Hippocampal formation (tissue), 2 donors: ENCODE measurements at regions not wholly inside any gene's neighbourhood (a gene's known extent, or its start where the extent isn't known, plus 50 kb on each side); places are given as distances from the start of the nearest gene placed in this dataset.
"Not testable (repeated sequence)": the region's sequence is repeated elsewhere in the genome, so short reads cannot be mapped to it uniquely, and the experiment has no call there.

ENCODE experiments used
- DNase-seq, 2 donors: peaks; one replicate each; lab custom pipeline; 2025; lab: John Stamatoyannopoulos, UW

DNA sequence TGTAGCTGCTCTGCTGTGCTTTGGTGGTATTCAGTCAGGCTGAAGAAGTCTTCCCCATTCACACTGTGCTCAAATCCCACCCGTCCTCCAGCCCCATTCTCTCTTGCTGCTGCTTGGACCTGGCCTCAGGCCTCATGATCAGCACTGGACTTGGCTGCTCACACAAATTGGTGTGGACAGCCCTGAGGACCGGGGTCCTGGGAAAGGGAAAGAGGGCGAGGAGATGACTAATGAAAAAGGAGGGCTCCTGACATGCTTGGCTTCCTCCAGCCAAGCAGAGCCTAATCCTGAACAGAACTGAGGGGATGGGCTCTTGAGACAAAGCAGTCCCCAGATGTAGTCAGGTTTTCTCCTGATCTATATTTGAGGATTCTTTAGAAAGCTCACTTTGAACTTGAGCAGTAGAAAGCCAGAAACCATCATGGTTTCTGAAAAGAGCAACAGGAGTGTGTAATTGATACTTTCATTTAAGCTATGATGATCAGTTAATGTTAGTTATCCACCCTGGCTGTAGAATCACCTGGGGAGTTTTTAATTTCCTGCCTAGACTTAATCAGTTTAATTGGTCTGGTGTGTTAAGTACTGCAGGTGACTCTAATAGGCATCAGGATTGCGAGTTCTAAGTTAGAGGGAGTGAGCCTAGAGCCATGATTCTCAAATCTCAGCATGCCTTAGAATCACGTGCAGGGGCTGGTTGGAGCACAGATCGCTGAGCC is 79.4 kb upstream of the THBS1 start:
- DNase-seq = no peak

DNA sequence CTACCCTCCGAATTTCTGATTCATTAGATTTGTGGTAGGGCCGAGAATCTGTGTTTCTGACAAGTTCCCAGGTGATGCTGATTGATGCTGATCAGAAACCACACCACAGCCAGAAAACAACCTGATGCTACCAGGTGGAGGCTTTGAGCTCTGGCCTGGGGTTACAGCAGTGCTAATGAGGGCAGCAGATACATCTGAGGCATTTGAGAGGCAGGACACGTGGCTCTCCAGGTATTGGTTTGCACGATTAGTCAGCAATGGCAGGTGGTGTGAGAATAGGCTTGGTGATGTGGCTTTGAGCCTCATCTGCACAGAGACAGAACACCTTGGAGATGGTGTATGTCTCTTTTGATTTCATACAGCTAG is 78.8 kb upstream of the THBS1 start:
- DNase-seq = no peak

DNA sequence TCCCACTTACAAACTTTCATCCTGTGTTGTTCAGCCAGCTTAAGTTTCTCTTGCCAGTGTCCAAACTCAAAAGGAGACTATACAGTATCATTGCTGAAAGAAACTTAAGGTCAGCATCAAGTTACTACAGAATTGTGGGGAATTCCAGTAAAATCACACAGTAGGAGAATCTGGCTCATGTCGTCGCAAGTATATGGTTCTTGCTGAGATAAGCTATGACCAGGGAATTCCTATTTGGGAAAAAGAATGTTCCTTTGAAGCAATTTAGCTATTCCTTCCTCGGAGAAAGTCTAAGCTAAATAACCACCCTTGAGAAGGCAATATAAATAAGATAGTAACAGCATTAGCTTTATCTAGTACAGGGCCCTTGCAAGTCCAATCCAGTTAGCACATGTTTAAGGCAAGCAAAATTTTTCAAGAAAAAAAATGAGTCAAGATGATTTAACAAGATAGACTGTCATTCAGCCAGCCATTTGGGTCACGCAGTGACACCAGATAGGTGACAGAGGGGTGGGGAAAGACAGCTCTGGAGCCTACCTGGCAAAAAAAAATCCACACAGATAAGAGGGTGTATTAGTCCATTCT is 78.2 kb upstream of the THBS1 start:
- DNase-seq = no peak

DNA sequence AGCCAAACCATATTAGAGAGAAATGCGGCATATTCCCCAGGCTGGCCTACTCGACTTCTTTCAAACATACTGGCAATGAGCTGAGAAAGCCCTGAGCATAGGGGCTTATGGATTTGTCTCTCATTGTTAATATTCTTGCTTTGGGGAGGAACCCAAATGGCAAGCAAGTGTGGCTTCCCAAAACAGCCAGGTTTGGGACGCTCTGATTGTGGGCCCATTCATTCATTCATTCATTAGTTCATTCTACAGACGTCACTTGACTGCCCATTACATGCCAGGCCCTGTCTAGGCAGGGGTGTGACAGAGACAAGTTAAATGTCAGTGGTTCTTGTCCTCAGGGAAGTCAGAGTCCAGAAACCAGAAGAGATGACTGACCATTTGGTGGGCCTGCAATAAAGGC is 77.4 kb upstream of the THBS1 start:
- DNase-seq = no peak

DNA sequence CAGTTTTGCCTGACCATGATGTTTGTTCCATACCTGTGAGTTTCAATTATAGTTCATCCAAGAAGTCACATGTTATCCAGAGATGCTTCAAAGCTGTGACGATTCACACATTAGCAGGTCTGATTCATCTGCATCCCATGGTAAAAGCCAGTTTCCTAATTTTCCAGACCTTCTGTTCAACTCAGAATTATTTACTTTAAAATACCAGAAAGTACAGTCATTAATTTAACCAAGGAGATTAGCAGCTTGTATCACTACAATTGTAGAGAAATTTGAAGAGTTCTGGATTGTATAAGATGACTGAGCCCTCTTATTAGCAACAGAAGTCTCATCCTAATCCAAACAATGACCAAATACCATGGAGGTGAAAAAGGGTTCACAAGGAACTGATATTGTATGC is 76.1 kb upstream of the THBS1 start:
- no peak for DNase-seq

DNA sequence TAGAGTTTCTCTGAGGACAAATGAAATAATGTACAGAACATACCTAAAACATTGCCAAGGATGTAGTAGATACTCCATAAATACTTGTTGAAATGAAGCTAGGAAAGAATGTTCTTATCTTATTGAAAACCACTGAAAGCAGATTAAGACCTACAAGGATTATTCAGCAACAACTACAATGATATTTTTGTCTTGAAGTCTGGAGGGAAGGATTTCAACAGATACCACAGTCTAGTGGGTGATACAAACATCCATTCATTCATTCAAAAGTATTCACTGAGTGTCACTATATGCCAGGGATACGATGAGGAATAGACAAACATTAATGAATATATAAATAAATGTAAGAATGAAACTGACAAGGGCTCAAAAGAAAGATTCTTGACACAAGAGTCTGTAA is 74.7 kb upstream of the THBS1 start:
- DNase-seq = no peak

DNA sequence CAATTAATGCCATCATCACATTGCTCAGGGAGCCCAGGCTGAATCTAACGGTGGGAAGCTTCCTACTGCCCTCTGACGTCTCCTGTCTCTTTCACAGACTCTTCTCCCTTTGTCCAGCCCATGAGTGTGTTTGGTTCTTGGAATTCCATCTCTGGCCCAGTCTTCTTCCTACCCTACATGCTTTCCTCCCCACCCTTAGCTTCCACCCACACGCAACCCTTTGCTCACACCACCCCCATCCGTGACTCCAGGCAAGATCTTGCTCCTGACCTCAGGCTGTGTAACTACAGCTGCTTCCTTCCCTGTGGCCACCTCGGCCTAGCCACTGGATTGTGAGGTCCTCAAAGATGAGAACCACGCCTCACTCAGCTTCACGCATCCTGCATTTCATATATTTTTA is 72.3 kb upstream of the THBS1 start:
- no peak for DNase-seq

DNA sequence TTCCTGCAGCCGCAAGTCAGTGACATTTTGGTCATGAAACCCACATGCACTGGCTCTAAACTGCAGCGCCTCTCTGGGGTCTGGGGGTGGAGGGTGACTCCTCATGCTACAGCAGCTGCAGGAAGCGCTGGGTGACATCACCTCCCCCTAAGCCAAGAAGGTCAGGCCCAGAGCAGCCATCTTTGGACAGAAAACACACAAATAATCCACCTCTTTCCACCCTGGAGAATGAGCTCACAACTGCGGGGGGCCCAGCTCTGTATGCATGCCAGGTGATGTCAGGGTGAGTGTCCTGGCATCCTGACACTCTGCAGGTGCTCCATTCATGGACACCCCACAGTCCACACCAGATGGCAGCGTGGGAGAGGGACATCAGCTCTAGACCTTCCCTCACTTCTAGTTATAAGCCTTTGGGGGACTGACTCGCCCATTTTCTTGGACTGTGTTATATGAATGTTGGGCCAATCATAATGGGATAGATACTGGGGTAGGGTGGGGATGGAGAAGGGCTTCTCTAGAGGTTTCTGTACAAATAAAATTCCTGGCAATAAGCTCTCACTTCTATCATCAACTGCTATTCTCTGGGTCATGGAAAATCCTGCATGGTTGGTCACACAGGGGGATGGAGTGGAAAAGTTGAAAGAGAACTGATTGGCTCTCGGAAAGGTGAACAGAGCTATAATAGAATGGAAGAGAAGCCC is 70.7 kb upstream of the THBS1 start:
- DNase-seq = no peak

DNA sequence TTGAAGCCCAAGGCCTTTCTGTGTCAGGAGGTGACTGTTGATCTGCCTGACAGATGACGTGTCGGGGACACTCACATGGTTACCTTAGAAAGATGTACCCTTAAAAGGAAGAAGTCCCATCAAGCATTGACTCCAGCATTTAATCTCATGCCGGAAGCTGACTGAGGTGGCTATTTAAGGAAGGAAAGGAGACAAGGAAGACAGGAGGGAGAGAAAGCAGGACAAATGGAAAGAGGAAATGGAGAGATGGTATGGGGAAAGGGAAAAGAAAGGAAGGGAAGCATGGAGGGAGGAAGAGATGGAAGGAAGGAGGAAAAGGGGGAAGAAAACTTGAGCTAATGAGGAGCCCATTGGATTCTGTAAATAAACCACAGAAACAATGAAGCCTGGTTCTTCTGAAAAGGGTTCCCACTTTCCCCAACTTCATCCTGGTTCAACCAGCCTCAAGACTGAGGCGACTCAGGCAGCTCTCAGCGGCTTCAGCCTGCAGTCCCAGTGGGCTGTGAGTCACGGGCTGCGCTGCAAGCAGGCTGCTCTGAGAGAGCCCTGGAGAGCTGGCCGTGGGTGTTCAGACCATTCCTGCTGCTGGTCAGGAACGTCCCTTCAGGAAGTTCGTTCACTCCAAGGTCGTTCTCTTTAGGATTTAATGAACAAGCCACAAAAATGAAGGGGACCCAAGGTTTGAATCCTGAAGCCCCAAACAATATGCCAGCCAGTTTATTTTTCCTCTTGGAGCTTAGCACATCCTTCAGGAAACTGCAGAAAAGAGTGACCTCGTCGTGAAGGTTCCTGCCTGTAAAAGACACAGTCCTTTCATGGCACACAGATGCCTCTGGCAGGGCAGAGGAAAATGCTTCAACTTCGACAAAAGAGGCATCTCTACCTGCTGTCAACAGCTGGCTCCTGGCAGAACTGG is 69.6 kb upstream of the THBS1 start:
- DNase-seq = no peak

DNA sequence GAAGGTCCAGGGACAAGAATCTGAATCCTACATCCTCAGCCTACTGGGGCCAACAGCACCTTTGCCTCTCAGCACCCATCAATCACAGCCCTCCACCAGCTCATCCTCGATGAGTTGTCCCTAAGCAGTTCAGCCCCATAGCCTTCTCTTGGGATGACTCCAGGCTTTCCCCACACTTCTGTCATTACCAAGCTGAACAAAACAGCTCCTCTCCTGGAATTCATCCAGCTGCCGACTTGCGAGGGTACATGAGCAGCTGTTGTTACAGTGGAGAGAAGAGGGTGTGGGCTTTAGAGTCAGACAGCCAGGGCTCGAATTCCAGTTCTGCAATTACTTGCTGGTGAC is 69.0 kb upstream of the THBS1 start:
- no peak for DNase-seq

DNA sequence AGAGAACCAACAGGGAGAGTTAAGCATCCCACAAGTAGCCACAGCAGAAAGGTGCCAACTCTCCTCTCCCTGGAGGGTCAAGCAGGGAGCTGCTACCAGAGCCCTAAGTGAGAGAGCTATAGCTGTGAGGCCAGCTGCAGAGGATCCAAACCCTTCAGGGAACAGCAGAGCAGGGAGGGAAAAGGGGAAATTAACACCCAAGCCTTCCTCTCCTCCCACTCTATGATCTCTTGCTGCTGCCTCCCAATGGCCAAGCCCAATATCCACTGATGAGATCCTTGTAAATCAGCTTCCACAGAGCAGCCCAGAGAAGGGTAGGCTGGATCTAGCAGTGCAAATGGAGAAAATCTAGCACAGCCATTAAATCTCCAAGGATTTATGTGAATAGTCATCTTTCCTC is 68.2 kb upstream of the THBS1 start:
- DNase-seq = no peak

DNA sequence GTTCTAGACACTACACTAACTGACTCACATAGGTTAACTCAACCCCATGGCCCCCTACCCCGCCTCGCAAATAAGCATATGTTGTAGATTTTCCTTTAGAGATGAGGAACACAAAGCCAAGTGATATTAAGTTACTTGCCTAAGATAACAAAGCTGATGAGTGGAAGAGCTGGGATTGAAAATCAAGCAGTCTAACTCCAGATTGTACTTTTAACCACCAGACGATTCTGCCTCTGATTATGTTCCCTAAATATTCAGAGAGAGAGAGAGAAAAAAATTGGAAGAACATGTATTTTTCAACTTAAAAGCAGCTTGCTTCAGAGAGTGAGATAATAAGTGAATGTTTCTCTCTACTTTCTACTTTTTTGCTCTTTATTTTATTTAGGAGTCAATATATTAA is 66.9 kb upstream of the THBS1 start:
- no peak for DNase-seq

DNA sequence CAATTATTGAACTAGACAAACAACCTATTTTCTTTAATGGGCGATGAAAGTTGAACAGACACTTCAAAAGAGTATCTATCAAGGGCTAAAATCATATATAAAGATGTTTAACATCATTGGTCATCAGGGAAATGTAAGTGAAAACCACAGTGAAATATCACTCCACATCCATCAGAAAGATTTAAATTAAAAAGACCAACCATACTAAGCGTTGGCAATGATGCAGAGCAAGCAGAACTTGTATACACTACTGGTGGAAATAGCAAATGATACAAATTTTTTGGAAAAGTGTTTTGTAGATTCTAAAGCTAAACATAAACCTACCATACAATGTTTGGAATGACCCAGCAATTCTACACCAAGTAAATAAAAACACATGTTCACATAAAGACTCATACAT is 65.9 kb upstream of the THBS1 start:
- DNase-seq = no peak

DNA sequence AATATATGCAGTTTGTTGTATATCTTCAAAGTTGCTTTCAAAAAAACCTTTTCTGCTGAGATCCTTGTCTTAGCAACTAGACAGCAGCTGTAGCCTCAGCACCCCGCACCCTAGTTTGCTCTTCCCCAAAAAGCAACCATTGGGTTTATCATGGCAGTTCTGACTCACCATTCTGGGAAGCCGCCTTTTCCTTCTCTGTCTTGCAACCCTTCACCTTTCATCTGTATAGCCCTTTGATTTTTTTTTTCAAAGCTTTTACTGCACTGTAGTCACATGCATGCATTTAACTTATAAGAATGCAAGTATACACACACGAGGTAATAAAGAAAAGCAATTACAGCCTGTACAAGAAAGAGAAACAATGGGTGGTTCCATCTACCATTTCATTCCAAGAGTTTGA is 65.1 kb upstream of the THBS1 start:
- no peak for DNase-seq

DNA sequence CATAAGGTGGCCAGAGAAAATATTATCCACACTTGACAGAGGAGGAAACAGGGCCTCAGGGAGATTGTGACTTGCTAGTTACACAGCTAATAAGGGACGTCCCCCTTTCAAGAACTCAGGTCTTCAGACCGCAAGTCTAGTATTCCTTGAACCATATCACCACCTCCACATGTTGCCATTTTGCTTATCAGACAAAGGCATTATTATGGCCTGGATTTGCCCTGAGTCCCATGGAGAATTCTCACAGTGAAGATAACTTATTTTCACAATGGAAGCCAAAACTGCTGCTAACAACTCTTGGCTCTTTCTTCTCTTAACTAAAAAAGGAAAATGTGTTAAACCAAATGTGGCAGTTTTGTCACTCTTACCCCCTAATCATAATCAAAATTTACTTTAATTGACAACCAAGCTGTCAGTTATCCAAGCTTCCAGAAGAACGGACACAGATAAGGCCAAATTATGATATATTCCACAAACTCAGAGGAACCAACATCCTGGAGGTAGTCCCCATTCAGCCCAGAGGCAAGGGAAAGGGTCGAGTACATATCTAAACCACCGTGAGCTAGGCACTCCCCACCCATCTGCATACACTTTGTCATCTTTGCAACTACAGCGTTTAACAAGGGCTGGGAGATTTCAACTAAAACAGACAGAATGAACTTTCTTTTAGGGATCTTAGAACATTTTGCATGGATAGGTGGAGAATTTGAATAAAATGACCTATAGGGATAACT is 63.6 kb upstream of the THBS1 start:
- no peak for DNase-seq

DNA sequence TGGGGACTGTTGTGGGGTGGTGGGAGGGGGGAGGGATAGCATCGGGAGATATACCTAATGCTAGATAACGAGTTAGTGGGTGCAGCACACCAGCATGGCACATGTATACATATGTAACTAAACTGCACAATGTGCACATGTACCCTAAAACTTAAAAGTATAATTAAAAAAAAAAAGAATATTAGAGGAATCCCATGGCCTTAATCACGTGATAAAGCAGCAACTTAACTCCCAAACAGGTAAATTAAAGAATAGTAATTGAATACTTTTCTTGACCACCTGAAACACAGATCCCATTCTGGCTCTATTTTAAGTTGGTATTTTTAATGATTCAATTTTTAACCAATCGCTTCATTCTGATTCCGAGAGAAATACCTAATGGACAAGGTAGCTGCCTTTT is 56.9 kb upstream of the THBS1 start:
- DNase-seq = not testable (repeated sequence)

DNA sequence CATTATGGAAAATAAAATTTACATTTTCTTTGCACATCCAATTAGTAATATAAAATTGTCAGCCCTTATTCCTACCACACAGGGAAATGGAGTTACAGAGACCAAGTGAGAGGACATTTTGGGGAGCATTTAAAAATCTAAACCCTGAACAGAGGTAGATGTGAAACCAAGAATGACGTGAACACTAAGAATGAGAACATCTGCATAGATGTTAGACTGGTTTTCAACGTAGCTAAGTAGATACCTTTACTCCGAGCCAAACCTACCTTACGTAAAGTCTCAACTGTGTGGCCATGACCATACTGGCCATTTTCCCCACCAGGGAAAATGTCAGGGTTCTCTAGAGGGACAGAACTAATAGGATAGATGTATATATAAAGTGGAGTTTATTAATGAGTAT is 51.4 kb upstream of the THBS1 start:
- no peak for DNase-seq

DNA sequence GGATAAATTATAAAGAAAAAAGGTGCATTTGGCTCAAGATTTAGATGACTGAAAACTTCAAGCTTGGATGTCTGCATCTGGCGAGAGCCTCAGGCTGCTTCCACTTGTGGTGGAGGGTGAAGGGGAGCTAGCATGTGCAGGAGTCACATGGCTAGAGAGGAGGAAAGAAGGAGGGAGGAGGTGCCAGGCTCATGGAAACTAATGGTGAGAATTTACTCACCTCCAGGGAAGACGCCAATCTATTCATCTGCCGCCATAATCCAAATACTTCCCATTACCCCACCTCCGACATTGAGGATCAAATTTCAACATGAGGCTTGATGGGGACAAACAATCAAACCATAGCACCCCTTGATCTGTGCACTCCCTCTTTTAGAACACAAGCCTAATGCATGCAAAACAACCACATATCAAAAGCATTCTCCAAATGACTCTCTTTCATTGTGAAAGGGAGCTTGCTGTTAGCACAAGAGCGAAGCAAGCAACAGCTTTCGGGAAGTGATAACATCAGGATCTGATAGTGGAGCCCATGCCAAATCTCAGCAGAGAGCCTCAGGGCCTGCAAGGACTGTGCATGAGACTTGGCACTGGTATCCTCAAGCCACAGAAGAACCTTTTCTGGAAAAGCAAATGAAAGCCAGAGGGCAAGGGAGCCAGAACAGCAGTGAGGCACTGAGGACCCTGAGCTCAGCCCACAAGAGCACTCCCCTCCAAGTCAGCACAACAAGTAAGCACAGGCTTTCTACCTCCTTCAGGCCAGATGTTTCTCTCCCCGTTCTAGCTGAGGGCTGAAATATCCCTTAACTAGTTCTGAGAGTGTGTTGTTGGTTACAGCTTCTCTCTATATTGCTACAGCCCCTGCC is 50.2 kb upstream of the THBS1 start:
- no peak for DNase-seq
